Endothelial cell of umbilical vein (primary cell): ENCODE measurements at regions not wholly inside any gene's neighbourhood (a gene's known extent, or its start where the extent isn't known, plus 50 kb on each side); places are given as distances from the start of the nearest gene placed in this dataset.

Experiments
- CTCF ChIP-seq, 2 donors: IDR thresholded peaks; 1 replicate in 1 of 2; 2 replicates in 1 of 2; pipeline ENCODE4 v1.5.1; 2011; ENCODE audit warnings: low read length in 2 of 2, mild to moderate bottlenecking in 2 of 2, moderate library complexity in 2 of 2, control low read depth in 1 of 2, inconsistent platforms in 1 of 2, low read depth in 1 of 2; ENCODE audit not compliant: insufficient read depth in 1 of 2; ENCODE audit errors: extremely low read depth in 1 of 2
- EZH2 ChIP-seq: IDR thresholded peaks from 2 replicates; pipeline ENCODE4 v1.6.1; 2012; ENCODE audit warnings: borderline replicate concordance, low read depth, mild to moderate bottlenecking, moderate library complexity, low read length, inconsistent platforms; ENCODE audit not compliant: severe bottlenecking
- FOS ChIP-seq: IDR thresholded peaks from 2 replicates; pipeline ENCODE4 v1.6.1; 2011; ENCODE audit warnings: mild to moderate bottlenecking, low read length, moderate library complexity, borderline replicate concordance; ENCODE audit not compliant: insufficient read depth
- GATA2 ChIP-seq: IDR thresholded peaks from 2 replicates; pipeline ENCODE4 v1.7.0; 2011; ENCODE audit warnings: low read depth, mild to moderate bottlenecking, moderate library complexity, mixed read lengths, low read length; ENCODE audit not compliant: insufficient read length, insufficient read depth
- JUN ChIP-seq: IDR thresholded peaks from 2 replicates; pipeline ENCODE4 v1.6.1; 2011; ENCODE audit warnings: borderline replicate concordance, low read depth; ENCODE audit not compliant: insufficient read length, insufficient read depth
- MAX ChIP-seq: IDR thresholded peaks from 2 replicates; pipeline ENCODE4 v1.6.1; 2011; ENCODE audit not compliant: insufficient read depth, insufficient read length
- MYC ChIP-seq: IDR thresholded peaks from one replicate; pipeline ENCODE4 v1.6.1; 2011; ENCODE audit warnings: mild to moderate bottlenecking, low read depth, low read length
- POLR2A ChIP-seq: IDR thresholded peaks from 2 replicates; pipeline ENCODE4 v1.6.1; 2012; ENCODE audit warnings: low read depth, mild to moderate bottlenecking, control low read depth, low read length
- POLR2AphosphoS5 ChIP-seq: IDR thresholded peaks from 2 replicates; pipeline ENCODE4 v1.6.1; 2012; ENCODE audit warnings: low read depth, mild to moderate bottlenecking, control low read depth, low read length, moderate library complexity; ENCODE audit not compliant: insufficient read depth

- TF ChIP-seq EZH2 (no peak), CTCF (IDR thresholded peaks at IDR 0.05; ENCODE audit: extremely low read depth in 1 of 2, insufficient read depth in 1 of 2, low read depth in 1 of 2, low read length in 2 of 2) (no peak), MYC (no peak), POLR2A (no peak), MAX (no peak), GATA2 (no peak), POLR2AphosphoS5 (no peak), JUN (no peak), FOS (no peak)
Measured at GRCh38 chr7:3187444-3188040, 113.5 kb upstream of the SDK1 start.
